ENCODE measurements at regions not wholly inside any gene's neighbourhood (a gene's known extent, or its start where the extent isn't known, plus 50 kb on each side); places are given as distances from the start of the nearest gene placed in this dataset.

- Histone ChIP-seq H3K36me3 (ENCODE audit: control insufficient read depth, insufficient read depth, low read length) (no peaks in the 10 kb centered on the region), H2BK20ac (ENCODE audit: low read depth, low read length) (no peak overlapping the region), H2BK15ac (ENCODE audit: low read depth, low read length) (no peak overlapping the region), H4K91ac (ENCODE audit: insufficient read depth, low read depth, low read length) (no peak overlapping the region), H3K9me1 (ENCODE audit: insufficient read depth, low read length) (no peaks in the 10 kb centered on the region), H4K8ac (ENCODE audit: low read depth in 2 of 2, low read length in 2 of 2) (no peak overlapping the region), H3K9ac (ENCODE audit: low read depth, low read length) (no peak overlapping the region), H2AK5ac (ENCODE audit: low read depth, low read length) (no peak overlapping the region), H4K5ac (ENCODE audit: low read depth, low read length) (no peak overlapping the region), H4K20me1 (ENCODE audit: insufficient read depth, low read length) (no peaks in the 10 kb centered on the region), H3K9me3 (ENCODE audit: control insufficient read depth, insufficient read depth, low read length) (no peaks in the 10 kb centered on the region), H3K4me1 (ENCODE audit: control insufficient read depth, insufficient read depth, low read length) (no peaks in the 10 kb centered on the region), H2AK9ac (replicated peaks; ENCODE audit: low read depth, low read length, poor library complexity) (no peak overlapping the region), H3K23ac (ENCODE audit: low read depth, low read length) (no peak overlapping the region), H3K4ac (ENCODE audit: low read depth, low read length) (no peak overlapping the region), H3K14ac (replicated peaks; ENCODE audit: low read depth, low read length) (no peak overlapping the region), H3K4me2 (ENCODE audit: low read depth, low read length) (no peak overlapping the region), H2BK5ac (ENCODE audit: low read depth, low read length, poor library complexity, severe bottlenecking) (no peak overlapping the region), H3K79me1 (ENCODE audit: low read depth in 1 of 2, low read length in 2 of 2) (no peaks in the 10 kb centered on the region), H3K4me3 (ENCODE audit: insufficient read depth, low read depth, low read length) (no peak overlapping the region), H3K27me3 (ENCODE audit: control insufficient read depth, insufficient read depth, low read length) (no peaks in the 10 kb centered on the region), H2AFZ (replicated peaks; ENCODE audit: low read length, poor library complexity) (no peak overlapping the region), H3K56ac (ENCODE audit: extremely low read depth, insufficient read depth, low read length) (no peak overlapping the region), H3K18ac (ENCODE audit: low read depth, low read length) (no peak overlapping the region), H3K27ac (ENCODE audit: insufficient read depth, low read length) (no peak overlapping the region), H2BK120ac (ENCODE audit: low read depth, low read length) (no peak overlapping the region)
- 60% methylated on average over 2 of the region's 5 CpGs; no CpG with 5 or more reads in 1 of the 2 experiments for WGBS, 2 experiments (ENCODE audit: extremely low coverage in 2 of 2, insufficient read length in 1 of 2)
- ATAC-seq (ENCODE audit: low read depth) (no peak), DNase-seq (no peak)
- in situ Hi-C loops (cut with MboI; ENCODE audit: low sequenced_read_pairs) (no loop called here), dilution Hi-C loops (cut with HindIII; ENCODE audit: low sequenced_read_pairs, unreplicated experiment) (no loop called here), intact Hi-C loops (cut with micrococcal nuclease) (loop anchor here (10.0 kb wide), 1 partner anchor 230 kb away; no protein-coding TSS in a partner anchor)
- ChIA-PET CTCF (no interaction called here), POLR2A (ENCODE audit: unreplicated experiment) (no interaction called here)
- no peak for TF ChIP-seq USF2 (IDR thresholded peaks at IDR 0.05; ENCODE audit: low read depth, low read length)
- no peak for TF ChIP-seq SMC3 (IDR thresholded peaks at IDR 0.05; ENCODE audit: low read depth, low read length)
- no peak for TF ChIP-seq RCOR1 (IDR thresholded peaks at IDR 0.05; ENCODE audit: insufficient replicate concordance, low read length)
- no peak for TF ChIP-seq CTCF (conservative IDR thresholded peaks at IDR 0.05; ENCODE audit: low read depth, low read length)
- no peak for TF ChIP-seq FOS (IDR thresholded peaks at IDR 0.05; ENCODE audit: low read depth, low read length)
- no peak for TF ChIP-seq BHLHE40 (IDR thresholded peaks at IDR 0.05; ENCODE audit: low read depth, low read length)
- no peak for TF ChIP-seq CEBPB (IDR thresholded peaks at IDR 0.05; ENCODE audit: low read depth, low read length)
- no peak for TF ChIP-seq RFX5 (IDR thresholded peaks at IDR 0.05; ENCODE audit: low read depth, low read length)
- TF ChIP-seq RAD21 (IDR thresholded peaks at IDR 0.05; ENCODE audit: low read length) = no peak
- no peak for TF ChIP-seq MAZ (IDR thresholded peaks at IDR 0.05; ENCODE audit: borderline replicate concordance, low read depth, low read length)
- no peak for TF ChIP-seq NFE2L2 (IDR thresholded peaks at IDR 0.05; ENCODE audit: low read depth, low read length)
- no peak for TF ChIP-seq ELK1 (IDR thresholded peaks at IDR 0.05; ENCODE audit: borderline replicate concordance, low read depth, low read length)
- BruUV-seq (replicated peaks) = no TSS peak
These were observed 391.4 kb downstream of the IRS2 start for GRCh38 chr13:109395014-109395413.

Data from IMR-90 (cell line).